Pancreas (tissue), 10 donors: ENCODE measurements at regions not wholly inside any gene's neighbourhood (a gene's known extent, or its start where the extent isn't known, plus 50 kb on each side); places are given as distances from the start of the nearest gene placed in this dataset.

ENCODE experiments used
- ATAC-seq, 4 donors: fragments of 200-7000 bp; cut with Tn5 transposase; one replicate each; pipeline versions ENCODE4 v1.8.0 to v1.9.1; 2020; ENCODE audit warnings: mild to moderate bottlenecking in 4 of 4, moderate library complexity in 4 of 4
- DNase-seq, 6 donors: peaks; one replicate each; pipeline ENCODE4 v3.0.0-alpha.2; 2020
- FAIRE-seq: peaks from 2 replicates; lab custom pipeline; 2012; peaks lifted over from hg19 to GRCh38; lab: Jason Lieb, UNC
- H3K27ac ChIP-seq, 4 donors: fragments of 200-600 bp; sonication (generic); 1 replicate in 3 of 4; 2 replicates in 1 of 4; pipeline versions ENCODE4 v1.5.0 to v1.8.0; 2020
- H3K27me3 ChIP-seq, 4 donors: fragments of 200-600 bp; one replicate each; pipeline ENCODE4 v1.8.0; 2021
- H3K36me3 ChIP-seq, 3 donors: fragments of 200-600 bp; sonication (generic) in 1 of 3; one replicate each; pipeline versions ENCODE4 v1.5.0 to v1.8.0; 2020 to 2021
- H3K4me1 ChIP-seq, 3 donors: fragments of 200-600 bp; one replicate each; pipeline ENCODE4 v1.8.0; 2021
- H3K4me3 ChIP-seq, 4 donors: fragments of 200-600 bp; sonication (generic) in 2 of 4; one replicate each; pipeline versions ENCODE4 v1.5.0 to v1.8.0; 2020 to 2021
- H3K9me3 ChIP-seq, 4 donors: fragments of 200-600 bp; one replicate each; pipeline ENCODE4 v1.8.0; 2021
- CTCF ChIP-seq, 4 donors: fragments of 200-600 bp; sonication (generic) in 3 of 4; IDR thresholded peaks; one replicate each; pipeline versions ENCODE4 v1.5.0 to v1.8.0; 2021; ENCODE audit warnings: antibody characterized with exemption in 4 of 4
- WGBS, 2 donors: extraction: QIAGEN DNeasy Blood & Tissue Kit; methylation state at CpG; one replicate each; pipeline ENCODE4 v1.1.7; 2013; 5-methylcytosine and 5-hydroxymethylcytosine counted together
- intact Hi-C, 3 donors: fragments of 100-400 bp; cut with DNase I; formaldehyde crosslinking; loops; one replicate each; pipeline versions ENCODE4 v1.11.1 to v1.14.2; 2022
- donor health status: healthy with polysubstance abuse.
- donor health status: DM: no; HTN: no; CAD: no; lungs with moderate emphysema.
- donor health status: DM: no; HTN: no; CAD: no.
- donor health status: control.
- donor health status: control.
- donor health status: Bipolar disorder and iron deficiency.
- donor health status: DM: yes; HTN: yes; CAD: no.
- donor health status: DM: no; HTN: no; CAD: no.
- donor health status: DM: no; HTN: no; CAD: no.
- donor health status: DM: yes; HTN: yes; CAD: no.

- TF ChIP-seq CTCF (IDR thresholded peaks at IDR 0.05), result no peak
- no peaks in the 10 kb centered on the region for H3K27me3 ChIP-seq
- intact Hi-C loops, result no loop called here
- DNase-seq (no peak), ATAC-seq (no peak), FAIRE-seq (no peak)
- no peaks in the 10 kb centered on the region for H3K36me3 ChIP-seq
- H3K4me1 ChIP-seq, result peaks cover 0 to 10% (median 10%) of the 10 kb centered on the region in 3 donors
- H3K4me3 ChIP-seq, result no peak overlapping the region
- no peaks in the 10 kb centered on the region for H3K9me3 ChIP-seq
- WGBS, 2 donors, result 74 to 77% methylated on average over 4 of the region's 4 CpGs
- H3K27ac ChIP-seq, result no peak overlapping the region
Measured at GRCh38 chr2:147450661-147451510, 393.9 kb upstream of the ACVR2A start.

DNA sequence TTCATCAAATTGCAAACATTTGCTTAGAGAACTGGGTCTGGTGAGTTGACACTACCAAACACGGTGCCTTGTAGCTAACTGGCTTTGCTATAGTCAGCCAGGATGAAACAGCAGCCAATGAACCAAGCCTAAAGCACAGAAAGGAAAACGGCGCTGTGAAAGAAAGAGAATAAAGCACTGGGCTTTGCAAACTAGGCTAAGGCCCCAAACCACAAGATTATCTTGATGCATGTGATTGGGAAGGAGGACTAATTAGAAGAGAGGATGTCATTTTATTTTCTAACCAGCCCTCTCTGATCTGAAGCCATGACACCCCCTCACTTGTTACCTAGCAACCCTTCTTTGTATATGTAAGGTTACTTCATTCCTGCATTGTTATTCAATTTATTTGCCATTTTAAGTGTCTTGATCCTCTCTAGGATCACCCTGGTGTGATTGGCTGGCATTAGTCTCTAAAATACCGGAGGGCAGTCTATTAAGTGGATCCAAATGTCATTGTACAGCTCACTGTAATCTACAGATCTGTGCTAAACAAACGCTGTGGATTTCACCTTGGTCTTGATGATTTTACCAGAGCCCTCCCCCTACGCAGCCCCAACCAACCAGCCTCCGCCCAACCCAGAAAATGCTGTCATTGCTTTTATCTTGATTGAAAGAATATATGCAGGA lies 395.4 kb upstream of the ACVR2A start:
- TF ChIP-seq CTCF (IDR thresholded peaks at IDR 0.05), result no peak
- ATAC-seq (peak in 3 of 4 donors; percentile 44 to 65 (median 56)), DNase-seq (no peak), FAIRE-seq (no peak)
- no peak overlapping the region for H3K27ac ChIP-seq
- peaks cover 0 to 10% (median 10%) of the 10 kb centered on the region in 3 donors for H3K4me1 ChIP-seq
- H3K27me3 ChIP-seq, result no peaks in the 10 kb centered on the region
- intact Hi-C loops, result no loop called here
- H3K36me3 ChIP-seq, result no peaks in the 10 kb centered on the region
- H3K4me3 ChIP-seq, result no peak overlapping the region
- WGBS, 2 donors, result 28 to 35% methylated on average over 7 of the region's 7 CpGs
- H3K9me3 ChIP-seq, result no peaks in the 10 kb centered on the region

DNA sequence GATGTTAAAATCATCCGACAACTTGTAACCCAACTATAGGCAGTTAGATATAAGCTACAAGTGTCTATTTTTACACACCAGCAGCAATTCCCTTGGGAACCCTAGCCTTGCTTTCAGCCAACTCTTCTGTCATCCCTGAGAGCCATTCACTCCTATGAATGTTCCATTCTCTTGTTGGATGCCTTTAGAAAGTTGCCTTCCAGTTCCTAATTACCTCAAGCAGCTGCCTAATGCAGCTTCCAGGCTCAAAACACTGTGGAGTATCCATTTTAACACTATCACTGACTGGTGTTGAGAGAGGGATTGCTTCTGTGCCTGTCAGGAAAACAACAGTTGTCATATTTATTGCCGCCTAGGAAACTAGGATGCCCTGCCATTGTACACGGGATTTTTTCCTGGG lies 402.0 kb upstream of the ACVR2A start:
- H3K4me3 ChIP-seq, result no peak overlapping the region
- 90 to 92% methylated on average over 3 of the region's 3 CpGs for WGBS, 2 donors
- FAIRE-seq (no peak), ATAC-seq (no peak), DNase-seq (no peak)
- no peak for TF ChIP-seq CTCF (IDR thresholded peaks at IDR 0.05)
- no peaks in the 10 kb centered on the region for H3K27me3 ChIP-seq
- intact Hi-C loops, result no loop called here
- H3K4me1 ChIP-seq, result no peaks in the 10 kb centered on the region
- H3K9me3 ChIP-seq, result no peaks in the 10 kb centered on the region
- no peaks in the 10 kb centered on the region for H3K36me3 ChIP-seq
- H3K27ac ChIP-seq, result no peak overlapping the region

DNA sequence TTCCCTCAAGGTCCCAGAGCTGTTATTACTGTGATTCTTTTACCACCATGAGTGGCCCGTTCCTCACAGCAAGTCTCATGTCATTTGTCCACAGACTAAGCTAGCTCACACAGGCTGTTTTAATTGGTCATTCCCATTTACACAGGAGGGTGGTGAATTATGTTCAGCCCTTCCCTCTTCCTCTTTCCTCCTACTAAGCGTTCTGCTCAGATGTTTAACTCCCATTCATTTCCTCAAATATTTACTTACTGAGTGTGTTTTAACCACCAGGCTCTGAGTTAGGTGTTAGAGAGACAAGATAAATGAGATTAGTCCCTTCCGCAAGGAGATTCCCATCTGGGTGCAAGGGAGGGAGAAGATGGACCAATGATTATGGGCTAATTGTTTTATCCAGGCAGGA lies 403.6 kb upstream of the ACVR2A start:
- no peaks in the 10 kb centered on the region for H3K27me3 ChIP-seq
- FAIRE-seq (no peak), ATAC-seq (peak in 1 of 4 donors; percentile 27), DNase-seq (no peak)
- no peak overlapping the region for H3K4me3 ChIP-seq
- H3K36me3 ChIP-seq, result no peaks in the 10 kb centered on the region
- H3K27ac ChIP-seq, result no peak overlapping the region
- TF ChIP-seq CTCF (IDR thresholded peaks at IDR 0.05), result no peak
- peaks cover 0 to 7% (median 5%) of the 10 kb centered on the region in 3 donors for H3K4me1 ChIP-seq
- H3K9me3 ChIP-seq, result no peaks in the 10 kb centered on the region
- intact Hi-C loops, result no loop called here
- WGBS, 2 donors, result 86 to 90% methylated on average over 3 of the region's 3 CpGs
